Chondrocyte (in vitro differentiated cells): ENCODE measurements at regions not wholly inside any gene's neighbourhood (a gene's known extent, or its start where the extent isn't known, plus 50 kb on each side); places are given as distances from the start of the nearest gene placed in this dataset.

ENCODE experiments used
- DNase-seq: peaks from one replicate; pipeline ENCODE4 v3.0.0; 2021; ENCODE audit warnings: mixed read lengths, low spot score
- H3K27ac Mint-ChIP-seq: one replicate; pipeline ENCODE4 v1.8.0; 2021; ENCODE audit warnings: mild to moderate bottlenecking, moderate library complexity, mixed read lengths; ENCODE audit not compliant: unreplicated experiment
- H3K27me3 Mint-ChIP-seq: 2 replicates; pipeline ENCODE4 v1.8.0; 2021; ENCODE audit warnings: low read depth, mixed read lengths
- H3K36me3 Mint-ChIP-seq: 2 replicates; pipeline ENCODE4 v1.8.0; 2021; ENCODE audit warnings: low read depth, mixed read lengths
- H3K4me1 Mint-ChIP-seq: 2 replicates; pipeline ENCODE4 v1.8.0; 2021; ENCODE audit warnings: low read depth, mild to moderate bottlenecking, mixed read lengths
- H3K4me3 Mint-ChIP-seq: one replicate; pipeline ENCODE4 v1.8.0; 2021; ENCODE audit warnings: mild to moderate bottlenecking, moderate library complexity, mixed read lengths; ENCODE audit not compliant: unreplicated experiment
- H3K9me3 Mint-ChIP-seq: 2 replicates; pipeline ENCODE4 v1.8.0; 2021; ENCODE audit warnings: low read depth, mixed read lengths
- TF ChIP-seq, protein P1 (sequence below): fragments of 200-600 bp; sonication (generic); IDR thresholded peaks from 2 replicates; pipeline ENCODE4 v1.5.0; 2021; ENCODE audit warnings: antibody characterized with exemption, mild to moderate bottlenecking, moderate library complexity

DNA sequence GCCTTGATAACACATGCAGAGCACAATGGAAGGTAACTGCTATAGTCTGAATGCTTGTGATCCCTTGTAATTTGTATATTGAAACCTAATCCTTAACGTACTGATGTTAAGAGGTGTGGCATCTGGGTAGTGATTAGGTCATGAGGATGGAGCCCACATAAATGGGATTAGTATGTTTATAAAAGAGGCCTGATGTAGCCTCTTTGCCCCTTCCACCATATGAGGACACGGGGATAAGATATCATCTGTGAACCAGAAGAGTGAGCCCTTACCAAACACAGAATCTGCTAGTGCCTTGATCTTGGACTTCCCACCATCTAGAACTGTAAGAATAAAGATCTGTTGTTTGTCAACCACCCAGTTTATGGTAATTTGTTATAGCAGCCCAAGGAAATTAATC, 1074.2 kb upstream of the INTU start:
- H3K36me3 Mint-ChIP-seq: no peaks in the 10 kb centered on the region
- H3K9me3 Mint-ChIP-seq: peaks cover 17% of the 10 kb centered on the region
- H3K27ac Mint-ChIP-seq: no peak overlapping the region
- H3K4me3 Mint-ChIP-seq: no peak overlapping the region
- no peaks in the 10 kb centered on the region for H3K27me3 Mint-ChIP-seq
- H3K4me1 Mint-ChIP-seq: peaks cover 3% of the 10 kb centered on the region
- DNase-seq: no peak
- TF ChIP-seq, protein P1, sequence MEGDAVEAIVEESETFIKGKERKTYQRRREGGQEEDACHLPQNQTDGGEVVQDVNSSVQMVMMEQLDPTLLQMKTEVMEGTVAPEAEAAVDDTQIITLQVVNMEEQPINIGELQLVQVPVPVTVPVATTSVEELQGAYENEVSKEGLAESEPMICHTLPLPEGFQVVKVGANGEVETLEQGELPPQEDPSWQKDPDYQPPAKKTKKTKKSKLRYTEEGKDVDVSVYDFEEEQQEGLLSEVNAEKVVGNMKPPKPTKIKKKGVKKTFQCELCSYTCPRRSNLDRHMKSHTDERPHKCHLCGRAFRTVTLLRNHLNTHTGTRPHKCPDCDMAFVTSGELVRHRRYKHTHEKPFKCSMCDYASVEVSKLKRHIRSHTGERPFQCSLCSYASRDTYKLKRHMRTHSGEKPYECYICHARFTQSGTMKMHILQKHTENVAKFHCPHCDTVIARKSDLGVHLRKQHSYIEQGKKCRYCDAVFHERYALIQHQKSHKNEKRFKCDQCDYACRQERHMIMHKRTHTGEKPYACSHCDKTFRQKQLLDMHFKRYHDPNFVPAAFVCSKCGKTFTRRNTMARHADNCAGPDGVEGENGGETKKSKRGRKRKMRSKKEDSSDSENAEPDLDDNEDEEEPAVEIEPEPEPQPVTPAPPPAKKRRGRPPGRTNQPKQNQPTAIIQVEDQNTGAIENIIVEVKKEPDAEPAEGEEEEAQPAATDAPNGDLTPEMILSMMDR: no peak

DNA sequence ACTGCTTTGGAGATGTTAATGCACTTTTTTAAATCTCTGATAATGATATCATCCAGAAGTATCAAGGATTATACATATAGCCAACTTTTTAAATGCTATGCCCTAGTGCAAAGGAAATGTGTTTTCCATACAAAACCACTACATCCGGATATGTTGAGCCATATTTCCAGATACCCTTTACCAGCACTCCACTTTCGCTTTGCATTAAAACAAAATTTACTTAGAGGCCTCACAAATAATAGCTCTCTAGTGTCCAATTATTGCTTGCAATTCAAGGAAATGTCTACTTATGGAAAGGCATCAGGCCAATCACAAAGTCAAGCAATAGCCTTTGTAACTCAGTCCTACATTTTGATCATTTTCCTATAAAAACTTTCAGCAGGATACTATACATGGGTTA, 1072.8 kb upstream of the INTU start:
- peaks cover 17% of the 10 kb centered on the region for H3K9me3 Mint-ChIP-seq
- TF ChIP-seq, protein P1: no peak

DNA sequence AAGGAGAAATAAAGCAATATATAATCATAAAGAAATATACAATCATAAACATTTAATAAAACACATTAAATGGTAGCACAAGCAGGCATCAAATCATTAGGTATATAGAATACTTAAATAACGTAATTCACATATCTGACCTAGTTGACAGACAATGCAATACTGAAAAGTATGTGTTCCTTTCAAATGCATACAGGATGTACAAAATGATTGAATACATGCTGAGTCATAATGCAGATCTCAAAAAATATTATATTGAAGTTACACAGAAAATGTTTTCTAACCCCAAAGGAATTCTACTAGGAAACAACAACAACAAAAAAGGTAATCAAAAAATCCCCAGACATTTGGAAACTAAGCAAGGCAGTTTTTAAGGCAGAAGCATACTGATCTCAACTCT, 1072.0 kb upstream of the INTU start:
- H3K4me1 Mint-ChIP-seq: peaks cover 3% of the 10 kb centered on the region
- TF ChIP-seq, protein P1: no peak
- H3K36me3 Mint-ChIP-seq: no peaks in the 10 kb centered on the region
- H3K27me3 Mint-ChIP-seq: no peaks in the 10 kb centered on the region
- peaks cover 16% of the 10 kb centered on the region for H3K9me3 Mint-ChIP-seq
- no peak overlapping the region for H3K4me3 Mint-ChIP-seq
- H3K27ac Mint-ChIP-seq: no peak overlapping the region
- DNase-seq: no peak

More for the DNA sequence above, 1072.8 kb upstream of the INTU start:
- Mint-ChIP-seq H3K27ac (no peak overlapping the region), H3K4me3 (no peak overlapping the region), H3K4me1 (peaks cover 3% of the 10 kb centered on the region), H3K36me3 (no peaks in the 10 kb centered on the region), H3K27me3 (no peaks in the 10 kb centered on the region)
- no peak for DNase-seq

DNA sequence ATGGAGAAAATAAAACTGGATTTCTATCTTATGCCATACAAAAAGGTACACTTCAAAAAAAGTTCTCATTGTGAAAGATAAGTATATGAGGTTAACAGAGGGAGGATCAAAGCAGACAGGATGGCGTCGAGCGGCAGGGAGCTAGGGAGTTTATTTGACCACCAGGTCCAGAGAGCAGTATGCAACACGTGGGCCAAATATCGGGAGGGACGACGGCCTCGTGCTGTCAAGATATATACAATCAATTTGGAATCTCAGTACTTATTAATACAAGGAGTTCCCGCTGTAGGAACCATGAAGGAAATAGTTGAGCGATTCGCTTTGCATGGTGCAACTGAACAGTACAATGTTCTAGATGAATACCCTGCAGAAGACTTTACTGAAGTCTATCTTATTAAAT, 1069.4 kb upstream of the INTU start:
- Mint-ChIP-seq H3K27ac (no peak overlapping the region), H3K36me3 (no peaks in the 10 kb centered on the region), H3K27me3 (no peaks in the 10 kb centered on the region), H3K4me1 (peaks cover 3% of the 10 kb centered on the region), H3K4me3 (no peak overlapping the region), H3K9me3 (peaks cover 5% of the 10 kb centered on the region)
- no peak for DNase-seq
- TF ChIP-seq, protein P1: no peak

DNA sequence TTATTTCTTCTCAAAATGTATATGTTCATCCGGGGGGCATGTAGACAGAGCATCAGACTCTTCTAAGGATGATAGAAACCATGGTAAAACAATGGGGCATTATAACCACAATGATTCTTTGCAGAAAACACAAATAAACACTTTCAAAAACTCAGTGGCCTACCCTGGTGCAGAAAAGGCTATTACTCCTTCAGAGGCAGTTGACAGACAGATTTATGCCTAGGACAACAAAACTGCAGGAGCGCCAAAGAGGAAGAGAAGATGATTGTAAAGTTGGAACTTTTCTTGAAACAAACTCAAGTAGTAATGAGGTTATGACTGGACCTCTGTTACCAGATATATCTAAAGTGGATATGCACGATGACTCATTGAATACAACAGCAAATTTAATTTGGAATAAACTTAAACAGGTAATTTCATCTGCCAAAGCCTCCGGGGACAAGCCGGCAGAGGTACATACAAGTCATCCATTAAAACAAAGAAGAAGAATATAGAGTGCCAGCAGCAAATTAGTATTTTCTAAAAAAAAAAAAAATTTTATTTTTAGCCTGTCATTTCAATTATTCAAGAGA, 1068.4 kb upstream of the INTU start:
- TF ChIP-seq, protein P1: no peak
- DNase-seq: no peak
- Mint-ChIP-seq H3K9me3 (peaks cover 5% of the 10 kb centered on the region), H3K36me3 (no peaks in the 10 kb centered on the region), H3K27ac (no peak overlapping the region), H3K4me1 (peaks cover 3% of the 10 kb centered on the region), H3K27me3 (no peaks in the 10 kb centered on the region), H3K4me3 (no peak overlapping the region)
